Stimulated activated naive B cell treated with anti-CD40 and anti-IgM and Interleukin-4, amounts not matched to agents 10 μg/mL and 1 μg/mL and 100 μg/mL, for 72 hours (primary cell): ENCODE measurements at regions not wholly inside any gene's neighbourhood (a gene's known extent, or its start where the extent isn't known, plus 50 kb on each side); places are given as distances from the start of the nearest gene placed in this dataset.
"Not testable (repeated sequence)": the region's sequence is repeated elsewhere in the genome, so short reads cannot be mapped to it uniquely, and the experiment has no call there.

Experiments
- ATAC-seq, 2 donors: fragments of 150-1000 bp; cut with Tn5 transposase; replicated peaks; 2 replicates each; pipeline ENCODE4 v1.10.0; 2021; ENCODE audit warnings: moderate library complexity in 1 of 2
- DNase-seq: peaks from one replicate; pipeline ENCODE4 v3.0.0; 2021
- H3K27ac Mint-ChIP-seq: one replicate; pipeline ENCODE4 v1.8.0; 2022; ENCODE audit warnings: mild to moderate bottlenecking, mixed read lengths
- H3K27me3 Mint-ChIP-seq, 2 donors: one replicate each; pipeline ENCODE4 v1.8.0; 2022; ENCODE audit warnings: mixed read lengths in 2 of 2
- H3K36me3 Mint-ChIP-seq, 2 donors: one replicate each; pipeline ENCODE4 v1.8.0; 2022; ENCODE audit warnings: mixed read lengths in 2 of 2, mild to moderate bottlenecking in 1 of 2
- H3K4me1 Mint-ChIP-seq, 2 donors: one replicate each; pipeline ENCODE4 v1.8.0; 2022; ENCODE audit warnings: mixed read lengths in 2 of 2, mild to moderate bottlenecking in 1 of 2
- H3K4me3 Mint-ChIP-seq, 2 donors: one replicate each; pipeline ENCODE4 v1.8.0; 2022; ENCODE audit warnings: mild to moderate bottlenecking in 2 of 2, mixed read lengths in 2 of 2, moderate library complexity in 1 of 2
- H3K9me3 Mint-ChIP-seq, 2 donors: one replicate each; pipeline ENCODE4 v1.8.0; 2022; ENCODE audit warnings: mixed read lengths in 2 of 2, mild to moderate bottlenecking in 1 of 2

DNA sequence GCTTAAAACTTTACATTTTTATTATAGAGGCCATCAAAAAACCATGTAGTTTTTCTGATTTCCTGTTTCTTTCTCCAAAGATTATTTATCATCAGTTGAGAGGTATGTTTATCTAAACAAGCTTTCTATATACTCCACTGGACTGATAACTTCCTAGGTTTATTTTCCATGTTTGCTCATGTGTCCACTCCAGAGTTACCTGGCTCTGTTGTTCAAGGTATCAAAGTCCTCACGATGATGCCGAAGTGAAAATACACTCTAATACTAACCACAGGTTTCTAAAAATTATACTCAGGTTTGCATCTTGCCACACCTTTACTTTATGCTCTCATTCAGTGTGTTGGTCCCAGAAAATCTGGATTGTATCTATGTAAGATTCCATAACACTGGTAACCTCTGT lies 287.9 kb upstream of the GULP1 start:
- no peak overlapping the region for H3K4me3 Mint-ChIP-seq
- ATAC-seq, result no peak

DNA sequence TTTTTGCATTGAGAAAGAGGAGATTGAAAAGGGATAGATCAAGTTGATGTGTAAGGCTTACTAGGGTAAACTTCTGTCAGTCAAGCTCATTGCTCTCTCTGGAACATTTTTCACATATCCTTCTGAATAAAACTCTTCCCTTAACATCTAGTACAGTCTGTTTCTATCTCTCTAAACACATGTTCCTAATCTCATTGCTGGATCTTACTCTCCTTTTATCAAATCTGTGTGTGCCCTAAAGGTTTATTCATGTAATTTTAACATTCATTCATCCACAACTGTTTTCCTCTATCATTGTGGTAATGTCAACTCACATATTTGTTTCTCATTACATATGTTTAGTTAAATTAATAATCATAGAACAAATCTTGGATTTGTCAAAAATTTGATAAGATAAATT lies 277.9 kb upstream of the GULP1 start:
- Mint-ChIP-seq H3K27me3 (no peaks in the 10 kb centered on the region), H3K4me3 (no peak overlapping the region), H3K36me3 (no peaks in the 10 kb centered on the region), H3K4me1 (no peaks in the 10 kb centered on the region), H3K9me3 (peaks cover 1 to 6% of the 10 kb centered on the region in 2 donors), H3K27ac (no peak overlapping the region)
- ATAC-seq (no peak), DNase-seq (no peak)

More for the DNA sequence above, 287.9 kb upstream of the GULP1 start:
- Mint-ChIP-seq H3K9me3 (peaks cover 0 to 1% of the 10 kb centered on the region in 2 donors), H3K36me3 (no peaks in the 10 kb centered on the region), H3K27ac (no peak overlapping the region), H3K27me3 (peaks cover 0 to 5% of the 10 kb centered on the region in 2 donors), H3K4me1 (no peaks in the 10 kb centered on the region)
- no peak for DNase-seq

DNA sequence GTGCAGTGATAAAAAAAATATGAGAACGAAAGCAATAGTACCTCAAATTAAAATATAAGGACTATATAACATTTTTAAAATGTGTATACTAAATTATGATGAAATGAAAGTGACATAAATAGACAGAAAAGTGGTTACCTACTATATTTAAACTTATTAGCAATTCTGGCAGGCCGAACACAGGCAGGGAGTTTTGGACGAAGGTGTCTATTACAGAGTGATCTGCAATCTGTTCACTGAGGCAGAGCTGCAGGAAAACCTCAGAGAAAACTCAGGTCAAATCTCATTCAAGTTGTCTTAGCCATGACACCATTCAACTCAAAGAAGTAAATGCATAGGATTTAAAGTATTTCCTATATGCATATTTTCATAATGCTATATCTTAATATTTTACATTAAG lies 274.8 kb upstream of the GULP1 start:
- Mint-ChIP-seq H3K4me3 (no peak overlapping the region), H3K36me3 (no peaks in the 10 kb centered on the region), H3K27me3 (no peaks in the 10 kb centered on the region), H3K9me3 (peaks cover 8 to 9% of the 10 kb centered on the region in 2 donors), H3K27ac (no peak overlapping the region), H3K4me1 (no peaks in the 10 kb centered on the region)
- ATAC-seq, result no peak
- no peak for DNase-seq

DNA sequence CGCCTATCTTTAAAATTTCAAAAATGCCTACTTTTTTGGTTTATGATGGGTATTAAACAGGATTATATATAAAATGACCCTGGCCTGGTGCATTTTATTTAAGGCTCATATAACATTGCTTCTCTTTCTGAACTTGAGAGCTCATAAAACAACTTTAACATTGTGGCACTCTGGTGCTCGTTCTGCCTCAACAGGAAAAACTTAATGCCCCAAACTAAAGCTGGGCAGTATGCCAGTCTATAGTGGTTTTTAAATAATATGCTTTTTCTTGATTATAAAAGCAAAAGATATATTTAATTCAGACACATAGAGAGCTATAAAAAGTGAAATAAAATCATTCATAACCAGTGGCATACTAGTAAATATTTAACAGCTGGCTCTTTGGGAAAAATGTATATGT lies 269.3 kb upstream of the GULP1 start:
- no peaks in the 10 kb centered on the region for H3K4me1 Mint-ChIP-seq
- H3K36me3 Mint-ChIP-seq, result no peaks in the 10 kb centered on the region

DNA sequence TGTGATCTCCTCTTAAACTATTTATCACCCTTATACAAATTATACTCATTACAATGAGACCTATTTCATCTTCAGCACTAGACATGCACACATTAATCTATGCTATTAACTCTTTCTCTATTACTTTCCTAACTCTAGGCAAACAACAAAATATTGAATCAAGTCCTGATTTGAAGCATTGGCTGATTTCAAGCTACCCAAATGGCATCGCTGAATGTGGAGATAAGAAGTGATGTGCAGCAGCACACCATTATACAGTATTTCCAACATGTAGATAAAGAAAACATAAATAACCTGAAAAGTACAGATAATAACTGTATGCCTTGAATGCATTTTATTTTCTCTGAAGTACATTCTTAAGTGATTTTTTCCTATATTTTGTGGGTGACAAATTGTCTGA lies 268.6 kb upstream of the GULP1 start:
- no peaks in the 10 kb centered on the region for H3K36me3 Mint-ChIP-seq
- peaks cover 6 to 8% of the 10 kb centered on the region in 2 donors for H3K9me3 Mint-ChIP-seq
- ATAC-seq (no peak), DNase-seq (no peak)
- H3K27me3 Mint-ChIP-seq, result no peaks in the 10 kb centered on the region
- H3K27ac Mint-ChIP-seq, result no peak overlapping the region
- H3K4me1 Mint-ChIP-seq, result no peaks in the 10 kb centered on the region
- no peak overlapping the region for H3K4me3 Mint-ChIP-seq

More for the DNA sequence above, 269.3 kb upstream of the GULP1 start:
- peaks cover 6 to 8% of the 10 kb centered on the region in 2 donors for H3K9me3 Mint-ChIP-seq
- DNase-seq (no peak), ATAC-seq (no peak)
- no peak overlapping the region for H3K27ac Mint-ChIP-seq
- no peaks in the 10 kb centered on the region for H3K27me3 Mint-ChIP-seq
- no peak overlapping the region for H3K4me3 Mint-ChIP-seq

DNA sequence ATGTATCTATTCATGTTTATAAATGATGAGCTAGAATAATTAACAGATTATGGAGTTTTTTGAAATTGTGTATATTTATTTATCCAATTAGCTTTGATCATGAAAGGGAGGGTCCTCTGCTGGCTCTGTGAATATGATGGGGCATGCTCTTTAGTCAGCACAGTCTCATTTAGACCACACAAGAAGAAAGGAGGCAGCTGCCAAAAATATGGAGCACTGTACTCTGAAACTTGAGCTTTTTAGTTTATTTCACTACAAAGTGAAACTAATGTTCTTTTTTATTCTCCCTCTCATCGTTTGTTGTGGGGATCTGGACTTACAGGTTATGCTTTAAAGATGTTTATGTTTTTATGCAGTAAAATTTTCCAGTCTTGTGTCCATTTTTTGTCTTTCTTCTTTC lies 266.9 kb upstream of the GULP1 start:
- Mint-ChIP-seq H3K36me3 (no peaks in the 10 kb centered on the region), H3K4me3 (no peak overlapping the region), H3K4me1 (no peaks in the 10 kb centered on the region), H3K27me3 (no peaks in the 10 kb centered on the region), H3K27ac (no peak overlapping the region), H3K9me3 (peaks cover 0 to 4% of the 10 kb centered on the region in 2 donors)
- DNase-seq, result no peak
- no peak for ATAC-seq

DNA sequence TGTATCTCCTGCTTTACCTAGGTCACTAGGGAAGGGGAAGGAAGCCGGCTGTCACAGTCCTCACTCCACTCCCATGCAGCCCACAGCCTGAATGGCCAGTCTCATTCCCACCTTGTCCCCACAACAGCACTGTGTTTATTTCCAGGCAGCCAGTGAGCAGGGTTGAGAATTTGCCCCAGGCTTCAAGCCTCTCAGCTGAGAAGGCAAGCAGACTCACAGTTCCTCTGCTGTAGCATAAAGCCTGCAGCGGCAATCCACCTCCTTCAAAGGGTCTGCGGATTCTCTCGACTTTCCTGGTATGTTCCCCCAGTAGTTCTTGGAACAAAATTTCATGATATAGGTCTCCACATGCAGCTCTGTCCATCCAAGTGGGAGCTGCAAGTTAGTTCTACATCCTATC lies 262.9 kb upstream of the GULP1 start:
- Mint-ChIP-seq H3K4me1 (no peaks in the 10 kb centered on the region), H3K36me3 (no peaks in the 10 kb centered on the region), H3K27ac (no peak overlapping the region), H3K4me3 (no peak overlapping the region), H3K27me3 (no peaks in the 10 kb centered on the region), H3K9me3 (no peaks in the 10 kb centered on the region)
- no peak for DNase-seq
- no peak for ATAC-seq

DNA sequence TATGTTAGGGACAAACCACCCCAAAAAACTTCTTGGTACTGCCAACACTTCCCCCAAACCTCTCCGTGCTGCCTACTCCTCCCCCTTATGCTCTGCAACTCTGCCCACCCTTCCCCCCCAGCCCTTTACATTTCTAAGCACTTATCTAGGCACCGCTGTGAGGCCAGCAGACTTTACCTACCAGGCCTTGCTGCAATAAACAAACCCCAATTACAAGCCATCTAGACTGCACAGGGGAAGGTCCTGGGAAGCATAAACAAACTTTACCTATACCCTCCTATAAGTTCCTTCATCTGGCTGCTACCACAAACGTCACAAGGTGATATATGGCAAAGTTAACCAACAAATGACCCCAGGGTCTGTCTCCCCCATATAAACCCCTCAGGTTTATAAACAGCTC lies 259.4 kb upstream of the GULP1 start:
- ATAC-seq (no peak), DNase-seq (no peak)
- Mint-ChIP-seq H3K9me3 (no peaks in the 10 kb centered on the region), H3K4me1 (no peaks in the 10 kb centered on the region), H3K4me3 (no peak overlapping the region), H3K36me3 (no peaks in the 10 kb centered on the region), H3K27ac (no peak overlapping the region), H3K27me3 (no peaks in the 10 kb centered on the region)

DNA sequence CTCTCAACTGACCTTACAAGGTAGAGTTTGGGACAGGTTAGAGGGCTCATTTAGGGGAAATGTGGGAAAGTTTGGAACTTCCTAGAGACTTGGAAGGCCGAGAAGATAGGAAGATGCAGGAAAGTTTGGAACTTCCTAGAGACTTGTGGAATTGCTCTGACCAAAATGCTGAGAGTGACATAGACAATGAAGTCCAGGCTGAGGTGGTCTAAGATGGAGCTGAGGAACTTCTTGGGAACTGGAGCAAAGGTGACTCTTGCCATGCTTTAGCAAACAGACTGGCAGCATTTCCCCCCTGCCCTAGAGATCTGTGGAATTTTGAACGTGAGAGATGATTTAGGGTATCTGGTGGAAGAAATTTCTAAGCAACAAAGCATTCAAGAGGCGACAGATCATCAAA lies 258.9 kb upstream of the GULP1 start:
- no peak overlapping the region for H3K27ac Mint-ChIP-seq

DNA sequence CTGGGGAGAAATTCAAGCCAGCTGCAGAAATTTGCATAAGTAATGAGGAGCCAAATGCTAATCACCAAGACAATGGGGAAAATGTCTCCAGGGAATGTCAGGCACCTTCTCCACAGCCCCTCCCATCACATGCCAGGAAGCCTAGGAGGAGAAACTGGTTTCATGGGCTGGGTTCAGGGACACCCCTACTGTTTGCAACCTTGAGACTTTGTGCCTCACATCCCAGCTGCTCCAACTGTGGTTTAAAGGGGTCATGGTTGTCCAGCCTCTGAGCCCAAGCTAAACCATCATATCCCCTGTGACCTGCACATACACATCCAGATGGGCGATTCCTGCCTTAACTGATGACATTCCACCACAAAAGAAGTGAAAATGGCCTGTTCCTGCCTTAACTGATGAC lies 258.4 kb upstream of the GULP1 start:
- ATAC-seq, H3K36me3 Mint-ChIP-seq, H3K4me3 Mint-ChIP-seq, DNase-seq, H3K9me3 Mint-ChIP-seq, H3K4me1 Mint-ChIP-seq, H3K27ac Mint-ChIP-seq, H3K27me3 Mint-ChIP-seq: not testable (repeated sequence)

More for the DNA sequence above, 258.9 kb upstream of the GULP1 start:
- no peaks in the 10 kb centered on the region for H3K4me1 Mint-ChIP-seq
- no peak overlapping the region for H3K4me3 Mint-ChIP-seq
- DNase-seq, result no peak
- H3K9me3 Mint-ChIP-seq, result no peaks in the 10 kb centered on the region
- no peaks in the 10 kb centered on the region for H3K36me3 Mint-ChIP-seq
- ATAC-seq, result no peak
- H3K27me3 Mint-ChIP-seq, result no peaks in the 10 kb centered on the region

DNA sequence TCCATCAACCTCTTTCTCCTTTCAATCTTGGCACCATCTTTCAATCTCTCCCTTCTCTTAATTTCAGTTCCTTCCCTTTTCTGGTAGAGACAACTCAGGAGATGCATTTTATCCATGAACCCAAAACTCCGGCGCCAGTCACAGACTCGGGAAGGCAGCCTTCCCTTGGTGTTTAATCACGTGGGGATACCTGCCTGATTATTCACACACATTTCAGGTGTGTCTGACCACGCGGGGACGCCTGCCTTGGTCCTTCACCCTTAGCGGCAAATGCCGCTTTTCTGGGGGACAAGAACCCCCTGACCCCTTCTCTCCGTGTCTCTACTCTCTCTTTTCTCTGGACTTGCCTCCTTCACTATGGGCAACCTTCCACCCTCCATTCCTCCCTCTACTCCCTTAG lies 257.6 kb upstream of the GULP1 start:
- H3K36me3 Mint-ChIP-seq, DNase-seq, H3K4me3 Mint-ChIP-seq, H3K4me1 Mint-ChIP-seq, H3K27me3 Mint-ChIP-seq, H3K27ac Mint-ChIP-seq, ATAC-seq, H3K9me3 Mint-ChIP-seq: not testable (repeated sequence)

DNA sequence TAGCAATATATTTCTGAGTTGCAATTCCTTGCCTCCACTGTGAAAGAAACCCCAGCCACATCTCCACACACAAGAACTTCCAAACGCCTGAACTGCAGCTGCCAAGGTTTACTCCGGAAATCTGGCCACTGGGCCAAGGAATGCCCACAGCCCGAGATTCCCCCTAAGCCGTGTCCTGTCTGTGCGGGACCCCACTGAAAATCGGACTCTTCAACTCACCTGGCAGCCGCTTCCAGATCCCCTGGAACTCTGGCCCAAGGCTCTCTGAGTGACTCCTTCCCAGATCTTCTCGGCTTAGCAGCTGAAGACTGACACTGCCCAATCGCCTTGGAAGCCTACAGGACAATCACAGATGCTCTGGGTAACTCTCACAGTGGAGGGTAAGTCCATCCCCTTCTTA lies 256.3 kb upstream of the GULP1 start:
- H3K9me3 Mint-ChIP-seq, H3K36me3 Mint-ChIP-seq, DNase-seq, H3K27ac Mint-ChIP-seq, H3K27me3 Mint-ChIP-seq, H3K4me1 Mint-ChIP-seq, ATAC-seq, H3K4me3 Mint-ChIP-seq: not testable (repeated sequence)

DNA sequence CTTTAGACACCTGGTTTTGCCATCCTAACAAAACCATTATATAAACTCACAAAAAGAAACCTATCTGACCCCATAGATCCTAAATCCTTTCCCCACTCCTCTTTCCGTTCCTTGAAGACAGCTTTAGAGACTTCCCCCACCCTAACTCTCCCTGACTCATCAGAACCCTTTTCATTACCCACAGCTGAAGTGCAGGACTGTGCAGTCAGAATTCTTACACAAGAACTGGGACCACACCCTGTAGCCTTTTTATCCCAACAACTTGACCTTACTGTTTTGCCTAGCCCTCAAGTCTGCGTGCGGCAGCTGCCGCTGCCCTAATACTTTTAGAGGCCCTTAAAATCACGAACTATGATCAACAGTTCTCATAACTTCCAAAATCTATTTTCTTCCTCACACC lies 254.9 kb upstream of the GULP1 start:
- DNase-seq, ATAC-seq, H3K27me3 Mint-ChIP-seq, H3K27ac Mint-ChIP-seq, H3K4me1 Mint-ChIP-seq, H3K9me3 Mint-ChIP-seq, H3K36me3 Mint-ChIP-seq, H3K4me3 Mint-ChIP-seq: not testable (repeated sequence)

DNA sequence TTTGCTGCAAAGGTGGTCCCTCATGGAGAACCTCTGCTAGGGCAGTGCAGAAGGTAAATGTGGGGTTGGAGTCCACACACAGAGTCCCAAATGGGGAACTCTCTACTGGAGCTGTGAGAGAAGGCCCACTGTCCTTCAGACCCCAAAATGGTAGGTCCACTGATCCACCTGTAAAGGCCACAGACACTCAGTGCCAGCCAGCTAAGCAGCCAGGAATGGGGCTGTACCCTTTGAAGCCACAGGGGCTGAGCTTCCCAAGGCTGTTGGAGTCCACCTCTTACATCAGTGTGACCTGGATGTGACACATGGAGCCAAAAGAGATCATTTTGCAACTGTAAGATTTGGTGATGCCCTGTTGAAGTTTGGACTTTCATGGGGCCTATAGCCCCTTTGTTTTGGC lies 252.4 kb upstream of the GULP1 start:
- no peaks in the 10 kb centered on the region for H3K36me3 Mint-ChIP-seq
- H3K27me3 Mint-ChIP-seq, result no peaks in the 10 kb centered on the region
- DNase-seq (no peak), ATAC-seq (no peak)
- H3K4me1 Mint-ChIP-seq, result no peaks in the 10 kb centered on the region
- H3K9me3 Mint-ChIP-seq, result peaks cover 3 to 5% of the 10 kb centered on the region in 2 donors
- no peak overlapping the region for H3K4me3 Mint-ChIP-seq
- no peak overlapping the region for H3K27ac Mint-ChIP-seq

DNA sequence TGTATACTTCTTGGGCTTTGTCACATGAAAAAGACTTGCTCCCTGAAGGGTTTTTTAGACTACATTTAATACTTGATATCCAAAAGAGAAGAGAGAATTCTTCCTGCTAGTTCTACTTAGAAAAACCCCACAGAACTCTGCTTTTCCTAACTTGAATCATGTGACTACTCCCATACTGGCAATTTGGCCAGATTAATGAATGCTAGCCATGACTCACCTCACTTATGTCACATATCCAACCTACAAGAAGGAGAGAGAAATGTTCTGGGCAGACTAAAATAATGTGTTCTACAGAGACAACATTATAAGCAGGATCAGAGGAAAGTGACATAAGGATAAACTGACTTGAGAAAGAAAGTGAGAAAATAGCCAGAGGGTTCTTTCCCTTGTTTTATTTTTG lies 249.3 kb upstream of the GULP1 start:
- Mint-ChIP-seq H3K4me1 (no peaks in the 10 kb centered on the region), H3K27ac (no peak overlapping the region), H3K27me3 (no peaks in the 10 kb centered on the region), H3K9me3 (peaks cover 4 to 5% of the 10 kb centered on the region in 2 donors), H3K4me3 (no peak overlapping the region), H3K36me3 (no peaks in the 10 kb centered on the region)
- no peak for DNase-seq
- ATAC-seq, result no peak

DNA sequence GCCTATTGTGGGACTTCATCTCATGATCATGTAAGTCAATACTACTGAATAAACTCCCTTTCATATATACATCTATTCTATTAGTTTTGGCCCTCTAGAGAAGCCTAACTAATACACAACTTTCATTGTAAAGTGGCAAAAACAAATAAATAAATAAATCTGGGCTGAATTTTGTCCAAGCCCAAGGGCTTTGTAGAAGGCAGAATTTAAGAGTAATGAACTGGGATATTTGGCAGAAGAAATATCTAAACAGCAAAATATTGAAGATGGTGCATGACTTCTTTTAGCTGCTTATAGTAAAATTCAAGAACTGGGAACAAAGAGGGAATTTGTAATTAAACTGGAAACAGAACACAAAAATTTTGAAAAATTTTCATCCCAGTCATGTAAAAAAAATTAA lies 246.7 kb upstream of the GULP1 start:
- H3K36me3 Mint-ChIP-seq, result no peaks in the 10 kb centered on the region
- DNase-seq (no peak), ATAC-seq (no peak)
- H3K4me3 Mint-ChIP-seq, result no peak overlapping the region
- no peaks in the 10 kb centered on the region for H3K27me3 Mint-ChIP-seq
- no peaks in the 10 kb centered on the region for H3K4me1 Mint-ChIP-seq
- peaks cover 4 to 5% of the 10 kb centered on the region in 2 donors for H3K9me3 Mint-ChIP-seq
- no peak overlapping the region for H3K27ac Mint-ChIP-seq
